GM19455 (cell line): ENCODE measurements at regions not wholly inside any gene's neighbourhood (a gene's known extent, or its start where the extent isn't known, plus 50 kb on each side); places are given as distances from the start of the nearest gene placed in this dataset.
"Not testable (repeated sequence)": the region's sequence is repeated elsewhere in the genome, so short reads cannot be mapped to it uniquely, and the experiment has no call there.

ENCODE experiments used
- ATAC-seq: cut with Tn5 transposase; IDR thresholded peaks from one replicate; pipeline ENCODE4 v1.9.1; 2021; ENCODE audit not compliant: unreplicated experiment

GRCh38 chr12:75742048-75742447, 230.6 kb upstream of the KRR1 start:
- no peak for ATAC-seq

- ATAC-seq = no peak
Measured at GRCh38 chr12:75739912-75740311, 228.5 kb upstream of the KRR1 start.

GRCh38 chr12:75739098-75739497, 227.7 kb upstream of the KRR1 start:
- not testable (repeated sequence) for ATAC-seq

GRCh38 chr12:75738486-75738885, 227.1 kb upstream of the KRR1 start:
- peak; percentile 92 for ATAC-seq

- ATAC-seq = no peak
Measured at GRCh38 chr12:75735853-75736252, 224.4 kb upstream of the KRR1 start.

GRCh38 chr12:75728826-75729225, 217.4 kb upstream of the KRR1 start:
- ATAC-seq = no peak

- ATAC-seq = no peak
Measured at GRCh38 chr12:75727577-75727976, 216.2 kb upstream of the KRR1 start.

GRCh38 chr12:75725521-75726111, 214.2 kb upstream of the KRR1 start:
- ATAC-seq = no peak

- no peak for ATAC-seq
Measured at GRCh38 chr12:75724928-75725312, 213.5 kb upstream of the KRR1 start.

GRCh38 chr12:75724307-75724927, 213.0 kb upstream of the KRR1 start:
- no peak for ATAC-seq

GRCh38 chr12:75722714-75723200, 211.3 kb upstream of the KRR1 start:
- ATAC-seq = peak; percentile 66

GRCh38 chr12:75721796-75722195, 210.4 kb upstream of the KRR1 start:
- ATAC-seq = no peak

- ATAC-seq = no peak
Measured at GRCh38 chr12:75720812-75721641, 209.6 kb upstream of the KRR1 start.

- no peak for ATAC-seq
Measured at GRCh38 chr12:75717902-75718301, 206.5 kb upstream of the KRR1 start.

- ATAC-seq = no peak
Measured at GRCh38 chr12:75716291-75717025, 205.0 kb upstream of the KRR1 start.

- ATAC-seq = no peak
Measured at GRCh38 chr12:75715682-75716081, 204.3 kb upstream of the KRR1 start.

- no peak for ATAC-seq
Measured at GRCh38 chr12:75715323-75715644, 203.9 kb upstream of the KRR1 start.

GRCh38 chr12:75714462-75715322, 203.3 kb upstream of the KRR1 start:
- no peak for ATAC-seq

- no peak for ATAC-seq
Measured at GRCh38 chr12:75713434-75713833, 202.0 kb upstream of the KRR1 start.

GRCh38 chr12:75712223-75712622, 200.8 kb upstream of the KRR1 start:
- no peak for ATAC-seq

- ATAC-seq = no peak
Measured at GRCh38 chr12:75711271-75711670, 199.9 kb upstream of the KRR1 start.
